ENCODE measurements at regions not wholly inside any gene's neighbourhood (a gene's known extent, or its start where the extent isn't known, plus 50 kb on each side); places are given as distances from the start of the nearest gene placed in this dataset.

- no peak for DNase-seq (ENCODE audit: low spot score)
These were observed 323.5 kb downstream of the DUSP10 start for GRCh38 chr1:221418346-221418745.

- no peak for DNase-seq (ENCODE audit: low spot score)
These were observed 322.3 kb downstream of the DUSP10 start for GRCh38 chr1:221419513-221420095.

GRCh38 chr1:221429264-221429663 lies 312.6 kb downstream of the DUSP10 start:
- DNase-seq (ENCODE audit: low spot score): no peak

- no peak for DNase-seq (ENCODE audit: low spot score)
These were observed 311.5 kb downstream of the DUSP10 start for GRCh38 chr1:221430152-221430960.

GRCh38 chr1:221431068-221431651 lies 310.7 kb downstream of the DUSP10 start:
- DNase-seq (ENCODE audit: low spot score): peak; percentile 88

- DNase-seq (ENCODE audit: low spot score): peak; percentile 83
These were observed 309.9 kb downstream of the DUSP10 start for GRCh38 chr1:221431961-221432360.

- DNase-seq (ENCODE audit: low spot score): peak; percentile 60
These were observed 306.4 kb downstream of the DUSP10 start for GRCh38 chr1:221435504-221435904.

GRCh38 chr1:221437171-221437570 lies 304.7 kb downstream of the DUSP10 start:
- DNase-seq (ENCODE audit: low spot score): peak; percentile 31

GRCh38 chr1:221437926-221438325 lies 304.0 kb downstream of the DUSP10 start:
- peak; percentile 34 for DNase-seq (ENCODE audit: low spot score)

GRCh38 chr1:221439008-221439746 lies 302.7 kb downstream of the DUSP10 start:
- DNase-seq (ENCODE audit: low spot score): peak; percentile 82

- peak; percentile 96 for DNase-seq (ENCODE audit: low spot score)
These were observed 302.0 kb downstream of the DUSP10 start for GRCh38 chr1:221439747-221440501.

GRCh38 chr1:221440658-221441057 lies 301.2 kb downstream of the DUSP10 start:
- DNase-seq (ENCODE audit: low spot score): peak; percentile 82

- no peak for DNase-seq (ENCODE audit: low spot score)
These were observed 299.8 kb downstream of the DUSP10 start for GRCh38 chr1:221442056-221442455.

- DNase-seq (ENCODE audit: low spot score): no peak
These were observed 297.5 kb downstream of the DUSP10 start for GRCh38 chr1:221444346-221444745.

GRCh38 chr1:221448585-221449175 lies 293.2 kb downstream of the DUSP10 start:
- DNase-seq (ENCODE audit: low spot score): no peak

- DNase-seq (ENCODE audit: low spot score): no peak
These were observed 292.7 kb downstream of the DUSP10 start for GRCh38 chr1:221449194-221449593.

- no peak for DNase-seq (ENCODE audit: low spot score)
These were observed 292.0 kb downstream of the DUSP10 start for GRCh38 chr1:221449801-221450470.

GRCh38 chr1:221451741-221452140 lies 290.1 kb downstream of the DUSP10 start:
- no peak for DNase-seq (ENCODE audit: low spot score)

GRCh38 chr1:221454096-221454495 lies 287.8 kb downstream of the DUSP10 start:
- DNase-seq (ENCODE audit: low spot score): no peak

GRCh38 chr1:221456918-221457317 lies 285.0 kb downstream of the DUSP10 start:
- no peak for DNase-seq (ENCODE audit: low spot score)
